Astrocyte of the hippocampus (primary cell): ENCODE measurements at regions not wholly inside any gene's neighbourhood (a gene's known extent, or its start where the extent isn't known, plus 50 kb on each side); places are given as distances from the start of the nearest gene placed in this dataset.
"Not testable (repeated sequence)": the region's sequence is repeated elsewhere in the genome, so short reads cannot be mapped to it uniquely, and the experiment has no call there.

Experiments
- DNase-seq: peaks from one replicate; pipeline ENCODE4 v3.0.0; 2011; ENCODE audit warnings: low read depth, low spot score

DNA sequence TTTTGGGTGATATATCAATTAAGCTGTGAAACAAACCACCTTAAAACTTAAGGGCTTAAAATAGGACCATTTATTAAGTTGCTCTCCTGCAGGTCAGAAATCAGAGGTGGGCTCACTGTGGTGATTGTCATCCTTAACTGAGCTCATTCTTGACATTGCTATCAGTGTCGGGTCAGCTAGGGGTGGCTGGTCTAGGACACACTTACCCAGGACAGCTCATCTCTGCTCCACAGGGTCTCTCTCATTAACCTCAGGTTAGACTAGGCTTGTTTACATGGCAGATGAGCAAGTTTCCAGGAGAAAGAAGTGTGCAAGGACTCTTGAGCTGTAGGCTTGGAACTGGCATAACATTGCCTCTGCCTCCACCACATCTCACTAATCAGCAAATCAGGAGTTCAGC, 601.0 kb upstream of the RAG2 start:
- no peak for DNase-seq

DNA sequence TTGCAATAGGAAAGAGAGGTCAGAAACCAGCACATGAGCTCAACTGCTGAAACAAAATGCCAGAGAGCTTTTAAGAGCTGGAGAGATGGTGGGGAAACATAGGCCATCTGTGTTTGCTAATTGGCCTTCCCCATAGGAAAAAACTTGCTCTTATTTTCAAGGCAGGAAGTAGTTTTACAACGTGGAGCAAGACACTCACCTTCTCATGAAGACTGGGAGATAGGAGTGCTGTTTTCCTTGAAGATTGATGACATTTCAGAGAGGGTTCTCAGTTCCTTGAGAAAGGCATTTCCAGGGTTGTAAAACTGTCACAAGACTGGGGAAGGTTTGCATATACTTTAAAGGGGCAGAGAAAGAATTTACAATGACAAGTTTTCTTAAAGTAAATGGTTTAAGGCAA, 586.3 kb upstream of the RAG2 start:
- no peak for DNase-seq

DNA sequence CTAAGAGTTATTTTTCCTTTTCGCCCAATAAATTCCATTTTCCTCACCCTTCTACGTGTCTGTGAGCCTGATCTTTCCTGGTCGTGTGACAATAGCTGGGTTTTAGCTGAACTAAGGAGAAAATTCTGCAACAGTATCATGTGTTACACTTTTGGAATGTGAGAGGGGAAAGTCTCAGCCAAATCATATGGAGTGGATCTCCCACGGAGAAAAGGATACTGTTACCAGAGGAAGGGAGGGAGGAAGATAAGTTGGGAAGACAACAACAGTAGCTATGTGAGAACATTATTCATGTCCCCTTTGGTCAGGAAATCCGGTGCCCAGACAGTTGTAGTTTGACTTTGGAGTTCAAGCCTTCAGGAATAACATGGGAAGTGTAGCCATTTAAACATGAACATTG, 584.0 kb upstream of the RAG2 start:
- no peak for DNase-seq

DNA sequence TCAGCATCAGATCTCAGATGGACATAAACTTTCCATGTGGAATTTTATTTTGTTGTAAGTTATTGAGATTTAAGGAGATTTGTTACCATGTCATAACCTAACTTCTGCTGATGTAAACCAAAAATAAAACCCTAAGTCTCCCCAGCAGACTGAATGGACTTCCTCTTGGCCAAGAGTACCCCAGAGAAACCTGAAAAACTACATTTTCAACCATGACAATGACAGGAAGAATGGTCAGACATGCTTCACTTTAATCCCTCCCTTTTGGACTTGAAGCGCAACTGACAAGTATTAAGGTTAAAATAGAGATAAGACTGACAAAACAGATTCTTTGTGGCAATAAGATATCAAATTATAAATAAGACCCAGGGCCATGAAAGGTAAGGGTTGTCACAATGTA, 579.7 kb upstream of the RAG2 start:
- no peak for DNase-seq

DNA sequence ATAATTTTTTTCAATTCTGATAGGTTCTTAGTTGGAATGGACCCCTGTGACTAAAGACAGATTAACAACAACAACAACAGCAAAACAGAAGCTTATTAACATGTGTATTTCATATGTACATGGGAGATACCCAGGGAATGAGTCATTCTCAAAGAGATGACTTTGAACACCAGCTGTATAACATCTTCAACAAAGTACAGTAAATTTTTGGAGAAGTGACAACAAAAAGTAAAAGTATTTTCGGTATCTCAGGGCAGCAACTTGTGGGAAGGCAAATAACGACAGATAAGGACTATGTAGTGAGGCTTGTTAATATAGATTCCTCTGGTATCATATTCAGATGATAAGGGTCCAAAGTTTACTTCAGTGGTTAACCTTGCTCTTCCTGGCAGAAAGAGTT, 573.4 kb upstream of the RAG2 start:
- DNase-seq: no peak

DNA sequence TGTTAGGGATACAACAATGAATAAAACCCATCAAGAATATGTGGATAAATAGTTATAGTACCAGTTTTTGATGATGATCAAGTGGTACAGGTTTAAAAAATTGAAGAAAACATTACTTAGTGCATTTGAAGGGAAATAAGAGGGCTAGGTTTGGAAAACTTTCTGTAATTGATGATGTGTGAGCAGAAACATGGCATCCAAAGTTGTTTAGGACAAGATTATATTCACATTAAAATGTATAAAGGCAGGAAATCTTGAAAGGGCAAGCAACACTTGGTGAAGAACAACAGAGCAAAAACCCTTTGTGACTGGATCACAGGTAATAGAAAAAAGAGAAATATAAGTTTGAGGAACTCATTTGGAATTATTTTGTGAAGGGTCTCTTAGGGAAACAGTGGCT, 572.3 kb upstream of the RAG2 start:
- DNase-seq: no peak

DNA sequence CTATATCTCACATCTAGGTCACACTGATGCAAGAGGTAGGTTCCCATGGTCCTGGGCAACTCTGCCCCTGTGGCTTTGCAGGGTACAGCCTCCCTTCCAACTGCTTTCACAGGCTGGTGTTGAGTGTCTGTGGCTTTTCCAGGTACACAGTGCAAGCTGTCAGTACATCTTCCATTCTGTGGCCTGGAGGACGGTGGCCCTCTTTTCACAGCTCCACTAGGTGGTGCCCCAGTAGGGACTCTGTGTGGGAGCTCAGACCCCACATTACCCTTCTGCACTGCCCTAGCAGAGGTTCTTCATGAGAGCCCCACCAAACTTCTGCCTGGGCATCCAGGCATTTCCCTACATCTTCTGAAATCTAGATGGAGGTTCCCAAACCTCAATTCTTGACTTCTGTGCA, 547.4 kb upstream of the RAG2 start:
- not testable (repeated sequence) for DNase-seq

DNA sequence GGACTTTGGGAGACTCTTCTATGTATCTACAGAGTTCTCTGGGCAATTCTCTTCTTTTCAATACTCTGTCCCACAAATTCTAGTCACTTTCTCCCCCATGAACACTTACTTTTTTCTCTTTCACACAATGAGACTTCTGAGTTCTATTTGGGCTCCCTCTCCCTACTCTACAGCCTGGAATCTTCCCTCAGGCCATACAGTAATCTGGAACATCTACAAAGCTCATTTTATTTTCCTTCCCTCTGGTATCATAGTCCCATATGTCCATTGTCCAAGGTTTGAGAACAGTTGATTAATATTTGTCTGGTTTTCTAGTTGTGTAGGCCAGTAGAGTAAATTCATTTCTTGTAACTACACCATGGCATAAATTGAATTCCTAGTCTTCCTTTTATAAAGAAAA, 544.6 kb upstream of the RAG2 start:
- no peak for DNase-seq

DNA sequence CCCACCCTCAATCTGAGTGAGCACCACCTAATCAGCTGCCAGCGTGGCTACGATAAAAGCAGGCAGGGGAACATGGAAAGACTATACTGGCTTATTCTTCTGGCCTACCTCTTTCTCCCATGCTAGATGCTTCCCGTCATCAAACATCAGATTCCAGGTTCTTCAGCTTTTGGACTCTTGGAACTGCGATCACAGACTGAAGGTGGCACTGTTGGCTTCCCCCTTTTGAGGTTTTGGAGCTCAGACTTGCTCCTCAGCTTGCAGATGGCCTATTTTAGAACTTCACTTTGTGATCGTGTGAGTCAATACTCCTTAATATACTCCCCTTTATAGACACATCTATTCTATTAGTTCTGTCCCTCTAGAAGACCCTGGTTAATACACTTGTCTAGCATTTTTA, 543.7 kb upstream of the RAG2 start:
- no peak for DNase-seq

DNA sequence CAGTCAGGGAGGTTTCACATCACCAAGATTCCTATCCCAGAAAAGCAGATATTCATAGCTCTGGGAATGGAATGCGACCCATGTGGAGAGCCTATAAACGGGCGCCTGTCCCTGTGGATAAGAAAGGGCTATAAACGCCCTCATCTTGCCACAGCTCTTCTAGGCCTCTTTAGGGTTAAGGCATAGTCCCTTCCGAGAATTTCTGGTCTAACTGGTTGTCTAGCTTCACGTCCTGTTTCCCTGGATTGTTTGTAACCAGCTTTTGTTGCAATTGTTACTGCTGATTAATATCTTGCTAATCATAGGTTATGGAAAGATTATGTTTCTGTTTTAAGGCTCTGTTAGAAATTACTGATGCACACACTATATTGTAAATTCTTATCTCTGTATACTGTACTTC, 537.6 kb upstream of the RAG2 start:
- not testable (repeated sequence) for DNase-seq

DNA sequence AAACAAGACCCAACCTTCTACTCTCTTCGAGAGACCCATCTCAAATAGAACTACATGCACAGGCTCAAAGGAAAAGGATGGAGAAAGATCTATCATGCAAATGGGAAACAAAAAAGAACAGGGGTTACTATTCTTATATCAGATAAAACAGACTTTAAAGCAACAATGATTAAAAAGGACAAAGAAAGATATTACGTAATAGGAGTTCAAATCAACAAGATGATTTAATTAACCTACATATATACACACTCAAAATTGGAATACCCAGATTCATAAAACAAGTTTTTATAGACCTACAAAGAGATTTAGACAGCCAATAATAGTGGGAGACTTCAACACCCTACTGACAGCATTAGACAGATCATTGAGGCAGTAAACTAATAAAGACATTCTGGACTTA, 536.6 kb upstream of the RAG2 start:
- DNase-seq: no peak

DNA sequence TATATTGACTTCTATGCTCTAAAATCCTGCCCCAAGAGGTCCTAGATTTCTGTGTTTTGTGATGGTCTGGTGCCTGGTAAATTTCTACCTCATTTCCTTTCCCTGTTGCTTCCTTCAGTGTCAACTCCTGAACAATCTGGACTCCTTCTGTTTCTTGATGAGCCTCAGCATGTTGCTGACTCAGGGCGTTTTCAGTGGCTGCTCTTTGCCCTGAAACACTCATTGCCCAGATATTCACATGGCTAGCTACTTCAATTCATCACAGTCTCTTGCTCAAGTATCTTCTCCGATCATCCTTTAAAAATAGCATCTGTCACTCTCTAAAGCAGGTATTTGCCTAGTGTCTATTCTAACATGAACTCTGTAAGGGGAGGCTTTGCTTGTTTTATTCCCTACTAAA, 526.3 kb upstream of the RAG2 start:
- no peak for DNase-seq

DNA sequence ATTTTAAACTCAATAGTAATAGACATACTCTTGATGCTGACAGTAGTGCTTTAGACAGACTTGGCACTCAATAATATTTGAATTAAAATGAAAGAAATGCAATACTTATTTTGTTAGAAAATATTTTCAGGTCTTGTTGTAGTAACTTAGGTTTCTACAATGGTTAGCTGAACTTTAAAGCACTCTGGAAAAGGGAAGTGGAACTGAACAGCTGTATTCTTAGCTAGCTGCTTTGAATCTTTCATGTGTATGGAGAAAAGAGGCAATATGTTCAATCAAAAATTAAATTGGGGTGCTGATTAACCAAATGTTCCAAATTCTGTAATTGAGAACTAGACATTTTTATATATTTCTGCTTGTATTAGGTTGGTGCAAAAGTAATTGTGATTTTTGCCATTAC, 517.9 kb upstream of the RAG2 start:
- no peak for DNase-seq

DNA sequence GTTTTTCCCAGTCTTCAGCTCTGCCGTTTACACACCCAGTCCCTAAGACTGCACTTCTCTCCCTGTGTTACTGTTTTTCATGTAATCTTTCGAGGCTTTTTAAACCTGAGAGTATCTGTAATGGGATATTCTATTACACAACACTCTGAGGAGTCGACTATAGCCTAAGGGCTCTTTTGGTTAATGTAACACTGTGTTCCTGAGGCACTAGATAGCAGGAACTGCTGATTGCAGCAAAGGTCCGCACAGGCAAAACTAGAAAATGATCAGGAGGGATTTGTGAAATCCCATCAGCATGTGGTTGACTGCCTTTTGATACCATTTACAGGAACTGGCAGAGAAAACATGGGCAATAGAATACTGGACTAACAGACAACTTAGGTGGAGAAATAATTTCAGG, 512.3 kb upstream of the RAG2 start:
- no peak for DNase-seq

DNA sequence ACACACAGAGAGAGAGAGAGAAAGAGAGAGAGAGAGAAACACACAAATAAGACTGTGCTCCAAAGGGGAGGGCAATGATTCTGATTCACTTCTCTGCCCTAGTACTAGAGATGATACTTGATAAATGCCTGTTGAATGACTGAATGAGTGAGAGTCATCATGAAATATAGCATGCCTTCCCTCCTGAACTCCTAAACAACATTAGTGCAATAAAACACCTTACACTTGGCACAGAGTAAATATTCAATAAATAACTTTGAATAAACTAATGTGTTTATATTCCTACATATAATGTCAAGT, 511.2 kb upstream of the RAG2 start:
- DNase-seq: no peak

DNA sequence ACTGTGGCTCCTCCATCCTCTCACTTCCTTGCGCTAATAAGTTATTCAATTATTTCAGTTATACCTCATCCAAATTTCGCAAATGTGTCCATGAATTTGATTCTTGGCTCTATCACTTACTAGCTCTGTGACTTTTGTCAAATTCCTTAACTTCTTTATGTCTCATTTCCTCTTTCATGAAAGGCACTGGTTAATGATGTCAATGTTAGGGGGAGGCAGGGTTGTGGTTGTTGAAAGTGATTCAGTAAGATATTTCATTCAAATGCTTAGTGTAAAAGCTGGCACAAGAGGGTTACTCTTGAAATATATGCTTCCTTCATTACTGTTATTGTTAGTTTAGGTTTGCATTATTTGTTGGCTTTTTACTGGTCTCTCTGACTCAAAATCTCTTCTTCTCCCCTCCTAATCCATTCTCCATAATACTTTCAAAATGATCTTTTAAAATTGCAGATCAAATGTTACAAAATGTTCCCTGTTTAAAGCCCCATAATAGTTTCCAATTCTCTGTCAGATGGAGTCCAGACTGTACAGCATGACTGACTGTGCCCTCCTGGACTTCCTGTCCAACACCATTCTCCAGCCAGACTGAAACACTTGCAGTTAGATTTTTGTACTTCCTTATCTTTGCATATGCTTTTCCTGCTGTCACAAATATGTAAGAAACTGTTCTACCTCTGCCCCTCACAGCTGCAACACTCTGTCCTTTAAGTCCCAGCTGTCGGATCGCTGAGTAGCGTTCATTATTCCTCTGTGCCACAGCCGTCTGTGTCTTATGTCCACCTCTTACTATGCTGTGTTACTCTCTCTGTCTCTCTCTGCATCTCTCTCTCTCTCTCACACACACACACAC, 510.6 kb upstream of the RAG2 start:
- DNase-seq: peak; percentile 16

DNA sequence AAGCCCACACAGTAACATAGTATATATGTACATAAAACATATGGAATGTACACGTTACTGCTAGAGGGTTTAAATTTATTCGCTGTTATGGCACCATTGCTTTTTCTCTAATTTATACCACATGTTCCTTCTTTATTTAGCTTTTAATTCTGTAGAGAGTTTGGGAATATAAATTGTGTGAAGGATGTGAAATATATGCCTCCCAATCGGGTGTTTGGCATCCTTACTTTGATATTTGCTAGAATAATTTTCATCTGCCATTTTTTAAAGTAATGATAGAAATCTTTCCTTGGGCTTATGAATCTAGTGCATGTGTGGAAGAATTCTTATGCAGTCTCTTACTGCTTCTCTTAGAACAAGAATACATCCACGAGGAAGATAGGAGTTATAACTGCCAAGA, 509.8 kb upstream of the RAG2 start:
- no peak for DNase-seq

DNA sequence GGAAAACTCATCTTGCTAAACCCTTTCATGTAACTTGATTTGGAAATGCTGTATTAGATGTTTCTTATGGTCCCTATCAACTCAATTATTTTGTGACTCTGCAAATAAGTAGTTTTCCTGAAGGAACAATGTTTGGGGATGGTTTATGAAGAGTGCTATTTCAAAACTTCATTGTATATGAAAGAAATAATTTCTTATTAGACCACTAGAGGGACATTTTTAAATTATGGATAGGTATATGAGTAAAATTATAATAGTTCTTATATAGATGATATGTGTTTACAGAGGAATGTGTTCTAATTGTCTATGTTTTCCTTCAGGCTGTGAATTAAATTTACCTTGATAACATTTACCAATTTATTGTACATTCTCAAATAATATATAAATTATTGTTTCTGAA, 509.4 kb upstream of the RAG2 start:
- DNase-seq: no peak

DNA sequence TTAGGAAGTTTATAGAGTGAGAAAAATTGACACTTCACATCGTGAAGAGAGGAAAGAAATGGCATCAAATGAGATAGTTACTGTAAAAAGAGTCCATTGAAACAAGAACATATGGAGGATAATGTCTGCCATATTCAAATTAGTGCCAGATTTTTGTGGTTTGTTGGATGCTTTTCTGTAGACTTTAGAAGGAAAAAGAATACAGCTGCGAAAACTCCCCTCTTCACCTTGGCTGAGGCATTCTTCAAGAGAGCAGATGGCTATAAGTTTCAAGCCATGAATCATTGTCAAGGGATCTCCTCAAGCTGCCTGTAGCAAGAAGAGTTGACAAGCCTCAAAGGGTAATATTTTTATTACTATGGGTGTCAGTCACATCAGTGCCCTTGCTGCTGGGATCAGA, 507.4 kb upstream of the RAG2 start:
- peak; percentile 1 for DNase-seq

DNA sequence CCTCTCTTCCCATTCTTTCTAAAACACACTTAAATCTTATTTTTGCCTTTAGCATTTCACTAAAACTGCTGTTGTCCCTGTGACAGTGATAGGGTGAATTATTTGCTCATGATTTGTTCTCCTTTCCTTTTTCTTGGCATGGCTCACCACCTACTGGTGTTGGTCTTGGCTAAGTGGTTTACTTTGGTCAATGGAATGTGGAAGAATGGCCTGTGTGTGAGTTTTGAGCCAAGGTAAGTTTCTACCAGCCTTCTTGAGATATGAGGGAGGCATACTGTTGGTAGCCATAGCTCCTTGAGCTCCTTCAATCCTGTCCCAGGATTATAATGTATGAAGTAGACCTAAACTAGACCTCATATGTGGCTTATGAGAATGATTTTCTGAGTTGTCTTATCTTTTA, 506.3 kb upstream of the RAG2 start:
- DNase-seq: peak; percentile 49

DNA sequence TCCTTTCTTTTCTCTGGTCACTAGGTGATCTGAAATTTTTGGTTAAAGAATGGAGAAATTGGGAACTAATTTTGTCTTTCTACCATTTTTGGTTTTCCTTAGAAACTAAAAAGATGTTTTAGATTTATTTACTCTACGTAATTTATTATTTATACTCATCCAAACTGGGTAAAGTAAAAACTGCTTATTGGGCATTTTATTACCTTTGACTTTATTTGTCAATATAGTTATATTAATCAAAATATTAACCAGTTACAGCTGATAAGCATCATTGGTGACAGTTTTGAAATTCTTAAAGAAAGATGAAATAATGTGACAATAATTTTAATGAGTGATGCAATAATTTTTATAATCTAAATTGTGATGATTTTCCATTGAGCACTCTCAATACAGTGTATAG, 502.0 kb upstream of the RAG2 start:
- no peak for DNase-seq

DNA sequence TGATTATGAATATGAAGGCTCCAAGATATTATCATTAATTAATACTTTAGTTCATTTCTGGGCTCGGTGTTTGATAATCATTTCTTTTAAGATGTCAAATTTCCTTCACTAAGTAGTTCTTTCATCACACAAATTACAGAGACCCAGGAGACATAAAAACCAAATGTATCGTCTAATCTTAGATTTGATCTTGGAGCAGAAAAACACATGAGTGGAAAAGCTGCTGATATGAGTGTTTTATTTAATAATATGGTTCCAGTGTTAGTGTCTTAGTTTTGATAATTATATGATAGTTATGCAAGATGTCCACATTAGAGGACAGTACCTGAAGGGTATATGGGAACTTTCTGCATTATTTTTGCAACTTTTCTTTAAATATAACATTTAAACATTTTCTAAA, 494.5 kb upstream of the RAG2 start:
- no peak for DNase-seq

DNA sequence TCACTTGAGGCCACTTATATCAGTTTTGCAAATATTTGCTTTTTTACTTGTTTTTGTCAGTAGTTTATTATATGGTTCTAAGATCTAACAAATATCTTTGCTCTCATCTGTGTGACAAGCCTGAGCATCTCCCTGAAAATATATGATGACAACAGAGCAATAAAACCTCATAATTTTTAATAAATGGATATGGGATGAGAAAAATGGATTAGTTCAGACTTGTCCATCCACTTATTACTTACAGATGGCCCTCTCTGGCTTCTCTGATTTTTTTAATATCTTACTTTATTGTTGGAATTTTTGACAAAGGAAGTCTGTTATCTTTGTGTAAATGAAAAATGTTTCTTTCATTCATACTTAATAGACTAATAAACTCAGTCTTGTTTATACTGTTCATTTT, 491.4 kb upstream of the RAG2 start:
- DNase-seq: no peak

DNA sequence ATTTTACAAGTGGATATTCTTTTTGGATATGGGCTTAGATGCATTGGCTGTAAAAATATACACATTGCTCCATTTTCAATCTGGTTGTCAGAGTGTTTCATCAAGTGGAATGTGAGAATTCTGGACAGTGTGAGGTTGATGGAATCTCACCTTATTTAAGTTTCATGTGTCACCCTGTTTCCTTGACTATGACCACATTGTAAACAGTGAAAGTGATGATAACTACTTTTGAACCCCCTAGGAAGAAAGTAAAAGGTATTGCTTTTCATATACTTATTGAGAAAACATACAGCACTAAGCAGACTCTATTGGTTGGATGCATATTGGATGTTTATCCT, 490.5 kb upstream of the RAG2 start:
- DNase-seq: no peak
